HUES48 (cell line): ENCODE measurements at regions not wholly inside any gene's neighbourhood (a gene's known extent, or its start where the extent isn't known, plus 50 kb on each side); places are given as distances from the start of the nearest gene placed in this dataset.
A peak's percentile ranks its signal among the peaks of the same experiment; 100 is the strongest.

Source experiments
- H3K27ac ChIP-seq: one replicate; pipeline ENCODE4 v1.7.0; 2013; ENCODE audit warnings: low read depth, low read length, inconsistent platforms
- H3K27me3 ChIP-seq: 2 replicates; pipeline ENCODE4 v1.6.1; 2013; ENCODE audit warnings: mild to moderate bottlenecking, low read length; ENCODE audit not compliant: control insufficient read depth, insufficient read depth
- H3K36me3 ChIP-seq: 2 replicates; pipeline ENCODE4 v1.6.1; 2013; ENCODE audit warnings: low read length; ENCODE audit not compliant: control insufficient read depth, insufficient read depth
- H3K4me1 ChIP-seq: 2 replicates; pipeline ENCODE4 v1.6.1; 2013; ENCODE audit warnings: mild to moderate bottlenecking, low read length; ENCODE audit not compliant: control insufficient read depth, insufficient read depth
- H3K4me3 ChIP-seq: 2 replicates; pipeline ENCODE4 v1.5.1; 2013; ENCODE audit warnings: mild to moderate bottlenecking, low read depth, low read length
- H3K9ac ChIP-seq: 2 replicates; pipeline ENCODE4 v1.6.1; 2013; ENCODE audit warnings: mild to moderate bottlenecking, low read depth, low read length, moderate library complexity
- H3K9me3 ChIP-seq: 2 replicates; pipeline ENCODE4 v1.6.1; 2013; ENCODE audit warnings: low read length; ENCODE audit not compliant: control insufficient read depth, insufficient read depth

GRCh38 chr16:73915140-73915539 lies 381.5 kb upstream of the PSMD7 start:
- no peak overlapping the region for H3K4me3 ChIP-seq
- no peak overlapping the region for H3K9ac ChIP-seq
- no peaks in the 10 kb centered on the region for H3K36me3 ChIP-seq

GRCh38 chr16:73912850-73913249 lies 383.8 kb upstream of the PSMD7 start:
- Histone ChIP-seq H3K27me3 (no peaks in the 10 kb centered on the region), H3K4me1 (peaks cover 15% of the 10 kb centered on the region), H3K9me3 (no peaks in the 10 kb centered on the region), H3K4me3 (no peak overlapping the region), H3K36me3 (no peaks in the 10 kb centered on the region), H3K27ac (no peak overlapping the region), H3K9ac (no peak overlapping the region)

More at GRCh38 chr16:73915140-73915539, 381.5 kb upstream of the PSMD7 start:
- Histone ChIP-seq H3K27ac (no peak overlapping the region), H3K4me1 (peaks cover 20% of the 10 kb centered on the region), H3K9me3 (no peaks in the 10 kb centered on the region), H3K27me3 (no peaks in the 10 kb centered on the region)

GRCh38 chr16:73912281-73912680 lies 384.3 kb upstream of the PSMD7 start:
- no peaks in the 10 kb centered on the region for H3K36me3 ChIP-seq
- no peaks in the 10 kb centered on the region for H3K9me3 ChIP-seq
- no peak overlapping the region for H3K27ac ChIP-seq
- no peaks in the 10 kb centered on the region for H3K27me3 ChIP-seq
- no peak overlapping the region for H3K9ac ChIP-seq
- no peak overlapping the region for H3K4me3 ChIP-seq
- H3K4me1 ChIP-seq = peaks cover 15% of the 10 kb centered on the region

GRCh38 chr16:73909529-73910035 lies 387.0 kb upstream of the PSMD7 start:
- H3K27ac ChIP-seq = no peak overlapping the region
- H3K4me1 ChIP-seq = no peaks in the 10 kb centered on the region
- no peaks in the 10 kb centered on the region for H3K36me3 ChIP-seq
- H3K9ac ChIP-seq = no peak overlapping the region
- no peak overlapping the region for H3K4me3 ChIP-seq
- H3K27me3 ChIP-seq = no peaks in the 10 kb centered on the region
- no peaks in the 10 kb centered on the region for H3K9me3 ChIP-seq

GRCh38 chr16:73891129-73891542 lies 405.5 kb upstream of the PSMD7 start:
- H3K36me3 ChIP-seq = no peaks in the 10 kb centered on the region
- H3K27ac ChIP-seq = peak overlapping the region; percentile 0
- peak overlapping the region; percentile 42; the same call in 1 of the 2 replicates for H3K4me3 ChIP-seq
- H3K27me3 ChIP-seq = peaks cover 6% of the 10 kb centered on the region; the same call in 1 of the 2 replicates
- no peak overlapping the region for H3K9ac ChIP-seq
- no peaks in the 10 kb centered on the region for H3K9me3 ChIP-seq
- H3K4me1 ChIP-seq = peaks cover 24% of the 10 kb centered on the region

- H3K4me3 ChIP-seq = peak overlapping the region; percentile 42
- H3K9me3 ChIP-seq = no peaks in the 10 kb centered on the region
- H3K36me3 ChIP-seq = no peaks in the 10 kb centered on the region
- H3K27ac ChIP-seq = no peak overlapping the region
- H3K9ac ChIP-seq = no peak overlapping the region; the same call in 1 of the 2 replicates
- H3K27me3 ChIP-seq = peaks cover 6% of the 10 kb centered on the region; the same call in 1 of the 2 replicates
- peaks cover 24% of the 10 kb centered on the region for H3K4me1 ChIP-seq
Measured at GRCh38 chr16:73890186-73891128, 406.2 kb upstream of the PSMD7 start.

GRCh38 chr16:73888840-73889490 lies 407.6 kb upstream of the PSMD7 start:
- H3K36me3 ChIP-seq = no peaks in the 10 kb centered on the region
- no peaks in the 10 kb centered on the region for H3K9me3 ChIP-seq
- no peak overlapping the region for H3K27ac ChIP-seq
- H3K27me3 ChIP-seq = peaks cover 6% of the 10 kb centered on the region; the same call in 1 of the 2 replicates
- no peak overlapping the region for H3K4me3 ChIP-seq
- no peak overlapping the region for H3K9ac ChIP-seq
- peaks cover 24% of the 10 kb centered on the region for H3K4me1 ChIP-seq

- Histone ChIP-seq H3K27me3 (peaks cover 6% of the 10 kb centered on the region; the same call in 1 of the 2 replicates), H3K4me1 (peaks cover 24% of the 10 kb centered on the region), H3K27ac (no peak overlapping the region), H3K9ac (no peak overlapping the region), H3K4me3 (no peak overlapping the region), H3K9me3 (no peaks in the 10 kb centered on the region), H3K36me3 (no peaks in the 10 kb centered on the region)
Measured at GRCh38 chr16:73887911-73888310, 408.7 kb upstream of the PSMD7 start.

- H3K36me3 ChIP-seq = no peaks in the 10 kb centered on the region
Measured at GRCh38 chr16:73886426-73886825, 410.2 kb upstream of the PSMD7 start.

GRCh38 chr16:73885319-73885718 lies 411.3 kb upstream of the PSMD7 start:
- Histone ChIP-seq H3K36me3 (no peaks in the 10 kb centered on the region), H3K27ac (no peak overlapping the region), H3K4me3 (no peak overlapping the region), H3K9me3 (no peaks in the 10 kb centered on the region), H3K4me1 (peaks cover 12% of the 10 kb centered on the region), H3K9ac (no peak overlapping the region), H3K27me3 (peaks cover 2% of the 10 kb centered on the region; the same call in 1 of the 2 replicates)

More at GRCh38 chr16:73886426-73886825, 410.2 kb upstream of the PSMD7 start:
- no peak overlapping the region for H3K9ac ChIP-seq
- H3K4me1 ChIP-seq = peaks cover 18% of the 10 kb centered on the region
- H3K27me3 ChIP-seq = peaks cover 6% of the 10 kb centered on the region; the same call in 1 of the 2 replicates
- no peak overlapping the region for H3K4me3 ChIP-seq
- no peak overlapping the region for H3K27ac ChIP-seq
- no peaks in the 10 kb centered on the region for H3K9me3 ChIP-seq
